H7 (cell line): ENCODE measurements at regions not wholly inside any gene's neighbourhood (a gene's known extent, or its start where the extent isn't known, plus 50 kb on each side); places are given as distances from the start of the nearest gene placed in this dataset.
A peak's percentile ranks its signal among the peaks of the same experiment; 100 is the strongest.

ENCODE experiments used
- DNase-seq: peaks from one replicate; pipeline ENCODE4 v3.0.0; 2012
- H3K27me3 ChIP-seq: 2 replicates; pipeline ENCODE4 v1.6.0; 2011; ENCODE audit warnings: mild to moderate bottlenecking, low read length; ENCODE audit not compliant: control insufficient read depth, insufficient read depth
- H3K36me3 ChIP-seq: replicated peaks from 2 replicates; pipeline ENCODE4 v1.5.1; 2011; ENCODE audit warnings: low read length; ENCODE audit not compliant: control insufficient read depth, insufficient read depth
- H3K4me3 ChIP-seq: 2 replicates; pipeline ENCODE4 v1.5.1; 2011; ENCODE audit warnings: low read depth, mild to moderate bottlenecking, control low read depth, low read length, moderate library complexity; ENCODE audit not compliant: insufficient read depth

DNA sequence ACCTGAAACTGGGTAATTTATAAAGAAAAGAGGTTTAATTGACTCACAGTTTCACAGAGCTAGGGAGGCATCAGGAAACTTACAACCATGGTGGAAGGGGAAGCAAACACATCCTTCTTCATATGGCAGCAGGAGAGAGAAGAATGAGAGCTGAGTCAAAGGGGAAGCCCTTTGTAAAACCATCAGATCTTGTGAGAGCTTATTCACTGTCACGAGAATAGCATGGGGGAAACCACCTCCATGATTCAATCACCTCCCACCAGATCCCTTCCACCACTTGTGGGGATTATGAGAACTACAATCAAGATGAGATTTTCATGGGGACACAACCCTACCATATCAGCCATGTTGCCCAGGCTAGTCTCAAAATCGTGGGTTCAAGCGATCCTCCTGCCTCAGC lies 143.4 kb downstream of the FGF18 start:
- Histone ChIP-seq H3K27me3 (no peaks in the 10 kb centered on the region), H3K4me3 (no peak overlapping the region), H3K36me3 (no peaks in the 10 kb centered on the region)
- no peak for DNase-seq

DNA sequence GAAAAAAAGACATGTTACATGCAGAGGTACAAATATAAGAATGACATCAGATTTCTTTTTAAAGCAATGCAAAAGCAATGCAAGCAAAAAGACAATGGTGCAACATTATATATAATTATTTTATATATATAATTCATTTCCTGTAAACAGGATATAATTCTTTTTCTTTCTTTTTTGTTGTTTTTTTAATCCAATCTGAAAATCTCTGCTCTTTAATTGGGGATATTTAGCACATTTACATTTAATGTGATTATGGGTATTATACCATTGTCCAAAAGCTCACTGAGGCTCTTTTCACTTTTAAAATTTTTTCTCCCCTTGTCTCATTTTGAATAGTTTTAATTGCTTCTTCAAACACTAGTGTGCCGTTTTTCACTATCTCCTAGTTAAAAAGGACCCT lies 148.9 kb downstream of the FGF18 start:
- Histone ChIP-seq H3K4me3 (no peak overlapping the region), H3K27me3 (no peaks in the 10 kb centered on the region), H3K36me3 (no peaks in the 10 kb centered on the region)
- no peak for DNase-seq

DNA sequence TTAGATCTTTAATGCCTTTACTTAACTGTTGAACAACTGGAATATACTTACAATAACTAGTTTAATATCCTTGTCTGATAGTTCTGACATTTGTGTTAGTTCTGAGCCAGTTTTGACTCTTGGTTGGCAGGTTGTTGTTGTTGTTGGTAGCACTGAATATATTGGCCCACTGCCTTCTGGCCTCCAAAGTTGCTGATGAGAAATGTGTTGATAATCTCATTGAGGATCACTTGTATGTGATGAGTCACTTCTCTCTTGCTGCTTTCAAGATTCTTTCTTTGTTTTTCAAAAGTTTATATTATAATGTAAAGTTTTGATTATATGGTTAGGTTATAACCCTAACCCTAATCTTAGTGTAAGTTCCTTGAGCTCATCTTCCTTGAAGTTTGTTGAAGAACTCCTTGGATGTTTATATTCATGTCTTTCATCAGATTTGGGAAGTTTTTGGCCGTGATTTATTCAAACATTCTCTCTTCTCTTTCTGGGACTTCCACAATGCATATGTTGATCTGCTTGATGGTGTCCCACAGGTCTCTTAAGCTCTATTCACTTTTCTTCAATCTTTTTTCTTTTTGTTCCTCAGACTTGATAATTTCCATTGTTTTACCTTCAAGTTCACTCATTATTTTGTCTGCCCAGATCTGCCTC lies 149.7 kb downstream of the FGF18 start:
- no peaks in the 10 kb centered on the region for H3K27me3 ChIP-seq
- H3K36me3 ChIP-seq = no peaks in the 10 kb centered on the region
- H3K4me3 ChIP-seq = no peak overlapping the region
- no peak for DNase-seq

DNA sequence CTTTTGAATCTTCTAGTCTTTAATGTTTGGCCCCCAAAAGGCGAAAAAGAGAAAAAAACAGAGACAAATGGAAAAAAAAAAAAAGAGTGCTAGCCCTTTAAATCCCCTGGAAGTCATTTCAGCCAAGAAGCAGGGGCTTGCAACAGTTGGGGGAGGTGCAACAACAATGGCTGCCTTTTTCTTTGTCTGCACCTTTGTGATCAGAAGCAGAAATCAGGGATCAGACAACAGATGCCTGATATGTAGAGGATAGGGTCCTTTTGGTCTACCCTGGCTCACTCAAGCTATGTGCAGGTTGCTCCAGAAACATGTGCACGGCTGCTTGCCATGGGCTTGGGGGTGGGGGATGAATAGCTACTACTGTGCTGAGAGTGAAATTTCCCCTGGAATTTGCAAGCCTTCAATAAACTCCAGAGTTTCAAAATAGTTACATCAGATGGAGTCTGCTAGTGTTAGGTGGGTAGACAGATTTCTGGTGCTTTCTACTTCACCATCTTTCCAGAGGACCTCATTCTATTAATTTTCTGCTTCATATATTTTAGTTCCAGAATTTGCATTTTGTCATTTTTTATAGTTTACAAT lies 150.9 kb downstream of the FGF18 start:
- no peaks in the 10 kb centered on the region for H3K36me3 ChIP-seq
- no peak for DNase-seq
- no peak overlapping the region for H3K4me3 ChIP-seq

DNA sequence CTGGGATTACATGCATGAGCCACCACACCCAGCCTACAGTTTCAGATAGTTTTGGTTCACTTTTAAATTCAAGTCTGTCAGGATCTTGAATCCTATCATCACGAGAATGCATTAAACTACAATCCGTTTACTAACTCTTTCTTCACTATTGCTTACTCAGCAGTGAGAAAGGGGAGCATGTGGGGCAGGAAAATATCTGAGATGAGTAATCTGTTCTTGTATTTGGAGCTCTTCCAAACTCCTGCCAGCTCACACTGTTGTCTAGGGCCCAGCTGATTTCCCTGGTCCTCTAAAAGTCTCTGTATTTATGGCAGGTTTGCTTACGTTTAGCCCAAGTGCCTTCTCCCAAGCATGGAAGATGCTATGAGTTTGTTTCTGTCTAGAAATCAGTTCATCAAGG lies 152.2 kb downstream of the FGF18 start:
- no peak for DNase-seq
- Histone ChIP-seq H3K36me3 (no peaks in the 10 kb centered on the region), H3K4me3 (no peak overlapping the region)

More for the DNA sequence above, 150.9 kb downstream of the FGF18 start:
- H3K27me3 ChIP-seq = no peaks in the 10 kb centered on the region

DNA sequence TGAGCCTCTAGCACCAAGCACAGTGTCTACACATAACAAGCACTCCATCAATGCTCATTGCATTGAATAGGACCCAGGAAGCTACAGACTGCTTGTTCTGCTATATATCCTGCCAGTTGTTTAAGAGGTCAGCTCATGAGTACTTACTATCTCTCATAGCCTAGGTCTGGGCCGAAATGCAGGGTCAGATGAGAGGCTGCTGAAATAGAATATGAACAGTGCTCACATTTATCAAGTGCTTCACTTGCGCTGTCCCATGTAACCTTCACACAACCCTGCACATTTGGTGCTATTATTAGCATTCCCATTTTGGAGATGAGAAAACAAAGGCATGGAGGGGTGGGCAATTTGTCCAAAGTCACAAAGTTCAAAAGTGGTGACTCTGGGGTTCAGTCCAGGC lies 153.6 kb downstream of the FGF18 start:
- no peak overlapping the region for H3K4me3 ChIP-seq
- DNase-seq = no peak

More for the DNA sequence above, 152.2 kb downstream of the FGF18 start:
- no peaks in the 10 kb centered on the region for H3K27me3 ChIP-seq

DNA sequence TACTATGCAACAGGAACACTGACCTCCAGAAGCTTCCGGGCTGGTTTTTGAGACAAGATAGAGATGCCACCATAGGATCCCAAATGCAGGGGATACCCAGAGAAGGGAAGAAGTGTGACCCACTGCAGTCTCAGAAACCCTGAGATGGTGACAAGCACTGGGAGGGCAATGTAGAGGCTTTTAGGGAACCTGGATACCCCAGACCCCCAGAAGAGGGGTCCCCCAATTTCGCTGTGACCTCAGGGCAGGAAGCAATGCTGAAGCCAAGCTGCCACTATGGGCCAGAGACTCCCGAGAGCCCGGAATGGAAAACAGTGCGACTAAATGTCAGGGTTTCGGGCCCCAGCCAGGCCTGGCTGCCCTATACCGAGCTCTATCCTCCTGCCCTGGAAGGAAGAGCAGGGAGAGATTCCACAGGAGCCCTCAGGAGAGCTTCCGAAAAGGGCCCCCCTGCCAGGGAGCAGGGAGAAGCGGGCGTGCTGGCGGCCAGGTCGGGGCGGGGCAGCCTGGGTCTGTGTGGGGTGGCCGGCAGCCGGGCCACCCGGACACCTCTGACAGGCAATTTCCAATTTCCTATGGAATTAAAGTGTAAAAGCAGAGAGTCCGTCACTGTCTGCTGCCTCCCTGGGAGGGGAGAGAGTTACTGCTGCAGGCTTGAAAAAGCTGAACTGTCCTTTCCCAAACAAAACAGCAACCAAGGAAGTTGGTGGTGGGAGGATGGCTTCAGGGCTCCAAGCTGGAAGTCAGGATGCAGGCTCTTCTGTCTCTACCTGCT lies 154.2 kb downstream of the FGF18 start:
- Histone ChIP-seq H3K27me3 (no peaks in the 10 kb centered on the region), H3K36me3 (no peaks in the 10 kb centered on the region), H3K4me3 (no peak overlapping the region)
- DNase-seq = peak; percentile 59

More for the DNA sequence above, 153.6 kb downstream of the FGF18 start:
- Histone ChIP-seq H3K27me3 (no peaks in the 10 kb centered on the region), H3K36me3 (no peaks in the 10 kb centered on the region)

DNA sequence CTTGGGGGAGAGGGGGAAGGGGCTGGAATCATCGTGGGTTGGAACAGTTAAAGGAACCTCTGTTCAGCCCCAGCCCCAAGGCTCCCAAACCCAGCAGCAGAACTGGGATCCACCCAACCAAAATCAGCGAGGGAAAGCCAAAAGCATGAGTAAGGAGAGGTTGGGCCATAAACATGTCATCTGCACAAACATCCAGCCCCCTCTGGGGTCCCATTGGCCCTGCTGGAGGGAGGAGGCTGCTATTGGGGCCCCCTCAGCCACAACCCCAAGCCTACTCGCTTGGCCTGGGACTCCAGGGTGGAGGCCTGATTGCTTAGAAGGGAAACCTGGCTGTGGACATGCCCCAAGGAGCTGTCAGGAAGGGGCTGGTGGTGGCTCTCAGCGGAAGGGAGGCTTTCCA lies 154.9 kb downstream of the FGF18 start:
- H3K36me3 ChIP-seq = no peaks in the 10 kb centered on the region
- H3K4me3 ChIP-seq = no peak overlapping the region
- DNase-seq = no peak
- no peaks in the 10 kb centered on the region for H3K27me3 ChIP-seq

DNA sequence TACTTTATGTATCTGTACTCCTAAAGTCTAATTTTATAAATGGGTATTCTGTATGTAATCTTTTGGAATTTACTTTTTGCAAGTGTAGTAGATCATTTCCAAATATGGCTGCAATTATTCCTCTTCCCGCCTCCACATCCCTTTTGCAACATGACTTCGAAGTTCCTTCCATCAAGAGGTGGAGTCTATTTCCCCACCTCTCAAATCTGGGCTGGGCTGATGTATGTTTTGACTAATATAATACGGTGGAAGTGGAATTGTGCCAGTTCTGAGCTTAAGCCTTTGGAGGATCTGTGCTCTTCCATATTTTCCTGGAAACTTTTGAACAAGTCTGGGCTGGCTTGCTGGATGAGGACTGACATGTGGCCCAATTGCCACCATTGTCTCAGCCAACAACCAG lies 155.9 kb downstream of the FGF18 start:
- DNase-seq = no peak
- no peaks in the 10 kb centered on the region for H3K27me3 ChIP-seq
- no peaks in the 10 kb centered on the region for H3K36me3 ChIP-seq
- H3K4me3 ChIP-seq = no peak overlapping the region

DNA sequence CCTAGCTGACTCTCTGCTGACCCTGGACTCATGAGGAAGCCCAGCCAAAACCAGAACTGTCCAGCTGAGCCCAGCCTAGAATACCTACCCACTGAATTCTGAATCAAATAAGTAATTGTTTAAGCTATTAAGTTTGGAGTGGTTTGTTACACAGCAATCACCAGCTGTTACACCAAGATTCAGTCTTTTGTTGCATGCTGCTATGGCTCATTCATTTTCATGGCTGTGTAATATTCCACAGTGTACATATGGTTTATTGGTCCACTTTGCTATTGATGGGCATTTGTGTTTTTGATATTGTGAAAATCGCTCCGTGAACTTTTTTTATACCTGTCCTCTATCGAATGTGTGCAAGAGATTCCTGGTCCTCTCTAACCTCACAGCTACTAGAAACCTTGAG lies 156.4 kb downstream of the FGF18 start:
- H3K27me3 ChIP-seq = no peaks in the 10 kb centered on the region
- no peak for DNase-seq
- no peaks in the 10 kb centered on the region for H3K36me3 ChIP-seq
- H3K4me3 ChIP-seq = no peak overlapping the region

DNA sequence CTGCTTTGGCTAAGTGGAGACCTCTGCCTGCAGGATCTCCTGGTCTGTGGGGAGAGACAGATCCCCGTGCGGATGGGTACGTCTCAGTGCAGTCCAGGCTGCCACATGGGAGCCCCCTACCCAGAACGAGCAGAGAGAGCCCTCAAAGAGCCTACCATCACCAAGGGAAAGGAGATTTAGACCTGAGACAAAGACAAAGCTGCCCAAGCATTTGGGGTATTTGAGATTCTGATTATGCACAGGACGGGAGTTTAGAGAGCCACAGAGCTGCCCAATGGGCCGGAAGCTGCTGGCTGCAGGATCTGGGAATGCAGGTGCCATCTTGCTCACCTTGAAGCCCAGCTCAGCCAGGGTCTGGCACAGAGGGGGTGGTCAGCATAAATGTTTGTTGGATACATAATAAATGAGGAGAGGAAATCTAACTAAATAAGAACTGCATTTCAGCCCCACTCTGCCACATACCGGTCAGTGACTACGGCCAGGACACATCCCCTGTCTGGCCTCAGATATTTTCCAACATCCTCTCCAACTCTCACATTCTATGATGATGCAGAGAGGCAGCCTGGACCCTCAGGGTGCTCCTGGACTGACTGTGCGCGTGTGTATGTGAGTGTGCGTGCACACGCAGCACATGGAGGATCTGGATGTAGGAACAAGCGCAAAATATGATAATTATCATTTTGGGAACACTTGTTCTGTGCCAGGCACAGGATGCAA lies 157.8 kb downstream of the FGF18 start:
- DNase-seq = no peak

DNA sequence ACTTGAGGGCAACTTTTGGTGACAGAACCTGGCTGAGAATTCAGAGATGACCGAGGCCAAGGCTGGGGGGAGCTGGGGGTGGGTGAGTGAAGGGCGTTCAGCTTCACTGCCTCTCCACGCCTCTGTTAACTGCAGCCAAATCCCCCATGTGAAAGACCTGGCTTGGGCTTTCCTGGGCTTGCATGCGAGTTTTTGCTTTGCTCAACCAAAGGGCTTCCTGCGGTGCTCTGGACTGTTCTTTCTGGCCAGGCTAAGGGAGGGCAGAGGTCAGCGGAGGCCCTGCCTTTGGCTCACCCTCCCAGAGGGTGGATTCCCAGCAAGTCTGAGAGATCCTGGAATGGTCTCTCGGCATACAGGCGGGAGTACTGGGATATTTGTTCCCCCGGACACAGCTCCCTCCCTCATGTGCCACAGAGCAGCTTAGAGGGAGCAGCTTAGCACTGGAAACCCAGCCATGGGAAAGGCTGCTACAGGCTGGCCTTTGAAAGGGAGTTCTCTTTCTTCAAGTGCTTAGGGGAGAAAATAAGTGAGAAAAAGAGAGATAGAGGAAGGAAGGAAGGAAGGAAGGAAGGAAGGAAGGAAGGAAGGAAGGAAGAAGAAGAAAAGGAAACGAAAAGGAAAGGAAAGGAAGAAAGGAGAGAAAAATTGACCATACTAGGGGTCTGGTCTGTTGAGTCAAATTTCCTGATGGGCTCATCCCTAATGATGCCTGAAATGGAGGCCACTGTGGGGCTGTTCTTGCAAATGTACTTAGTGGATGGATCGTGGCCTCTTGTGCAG lies 158.8 kb downstream of the FGF18 start:
- DNase-seq = peak; percentile 43
- Histone ChIP-seq H3K36me3 (no peaks in the 10 kb centered on the region), H3K4me3 (no peak overlapping the region), H3K27me3 (no peaks in the 10 kb centered on the region)

More for the DNA sequence above, 157.8 kb downstream of the FGF18 start:
- H3K4me3 ChIP-seq = no peak overlapping the region
- H3K27me3 ChIP-seq = no peaks in the 10 kb centered on the region
- no peaks in the 10 kb centered on the region for H3K36me3 ChIP-seq

DNA sequence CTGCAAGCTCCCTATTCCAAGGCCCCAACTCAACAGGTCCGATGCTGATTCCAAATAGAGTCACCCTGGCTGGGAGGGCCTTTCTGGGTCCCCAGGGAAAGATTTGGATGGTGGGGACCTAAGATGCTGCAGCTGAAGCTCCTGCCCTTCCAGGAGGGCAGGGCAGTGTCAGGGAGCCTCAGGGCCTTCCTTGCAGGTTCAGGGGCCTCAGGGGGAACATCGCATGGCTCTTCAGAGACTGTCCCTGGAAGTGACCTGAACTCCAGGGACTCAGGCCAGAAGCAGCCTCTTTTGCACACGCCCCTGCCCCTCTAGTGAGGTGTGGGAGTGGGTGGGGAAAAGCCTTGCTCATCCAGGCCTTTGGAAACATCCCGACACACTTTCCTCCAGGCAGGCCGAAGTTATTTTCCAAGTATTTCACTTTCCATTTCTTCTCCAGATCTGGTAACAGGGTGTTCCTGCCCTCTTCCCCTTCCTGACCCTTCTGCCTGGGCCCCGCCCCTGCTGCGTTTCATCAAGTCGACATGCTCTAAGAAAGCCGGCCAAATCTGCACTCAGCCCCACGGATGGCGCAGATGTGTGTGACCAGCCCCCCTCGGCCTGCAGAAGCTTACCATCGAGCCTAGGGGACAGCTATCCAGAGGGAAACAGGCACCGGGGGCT lies 159.5 kb downstream of the FGF18 start:
- H3K4me3 ChIP-seq = no peak overlapping the region
- H3K36me3 ChIP-seq = no peaks in the 10 kb centered on the region
- H3K27me3 ChIP-seq = no peaks in the 10 kb centered on the region
- no peak for DNase-seq

DNA sequence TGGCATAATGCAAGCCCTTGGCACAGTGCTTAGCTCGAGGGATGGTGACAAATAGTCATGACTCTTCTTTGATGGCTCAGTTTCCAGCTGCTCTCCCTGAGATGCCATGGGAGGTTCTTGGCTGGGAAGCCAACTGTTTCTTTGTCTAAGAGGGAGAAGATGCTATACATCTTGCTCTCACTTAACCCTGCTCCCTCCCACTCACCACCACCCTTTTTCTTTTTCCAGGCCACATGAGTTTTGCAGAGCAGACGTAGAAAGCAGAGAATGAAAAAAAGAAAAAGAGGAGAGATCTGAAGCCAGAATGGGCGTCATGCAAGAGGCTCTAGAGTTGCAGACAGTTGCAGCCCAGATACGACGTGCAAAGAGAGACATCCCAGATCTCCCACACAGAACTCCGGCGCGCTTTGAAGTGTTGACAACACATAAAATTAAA lies 160.5 kb downstream of the FGF18 start:
- DNase-seq = no peak
- H3K4me3 ChIP-seq = no peak overlapping the region
- no peaks in the 10 kb centered on the region for H3K27me3 ChIP-seq
- no peaks in the 10 kb centered on the region for H3K36me3 ChIP-seq
